ENCODE measurements at regions not wholly inside any gene's neighbourhood (a gene's known extent, or its start where the extent isn't known, plus 50 kb on each side); places are given as distances from the start of the nearest gene placed in this dataset.

GRCh38 chr2:792687-793086 lies 115.5 kb upstream of the TMEM18 start:
- no peak for DNase-seq (ENCODE audit: low spot score in 2 of 2)
- FAIRE-seq, result no peak

GRCh38 chr2:790634-791245 lies 113.5 kb upstream of the TMEM18 start:
- FAIRE-seq, result no peak
- no peak for DNase-seq (ENCODE audit: low spot score in 2 of 2)

- FAIRE-seq, result no peak
Measured at GRCh38 chr2:790081-790480, 112.9 kb upstream of the TMEM18 start.

GRCh38 chr2:789529-789928 lies 112.3 kb upstream of the TMEM18 start:
- DNase-seq (ENCODE audit: low spot score in 2 of 2), result no peak
- no peak for FAIRE-seq

More at GRCh38 chr2:790081-790480, 112.9 kb upstream of the TMEM18 start:
- no peak for DNase-seq (ENCODE audit: low spot score in 2 of 2)

GRCh38 chr2:788227-789032 lies 111.2 kb upstream of the TMEM18 start:
- DNase-seq (ENCODE audit: low spot score in 2 of 2) (no peak), FAIRE-seq (no peak)

- no peak for DNase-seq (ENCODE audit: low spot score in 2 of 2)
- no peak for FAIRE-seq
Measured at GRCh38 chr2:784753-785152, 107.5 kb upstream of the TMEM18 start.

GRCh38 chr2:780581-780980 lies 103.4 kb upstream of the TMEM18 start:
- DNase-seq (ENCODE audit: low spot score in 2 of 2) (no peak), FAIRE-seq (no peak)

- no peak for FAIRE-seq
- DNase-seq (ENCODE audit: low spot score in 2 of 2), result no peak
Measured at GRCh38 chr2:780002-780401, 102.8 kb upstream of the TMEM18 start.

GRCh38 chr2:778731-779350 lies 101.6 kb upstream of the TMEM18 start:
- DNase-seq (ENCODE audit: low spot score in 2 of 2), result no peak

GRCh38 chr2:777546-777945 lies 100.3 kb upstream of the TMEM18 start:
- FAIRE-seq (no peak), DNase-seq (ENCODE audit: low spot score in 2 of 2) (no peak)

More at GRCh38 chr2:778731-779350, 101.6 kb upstream of the TMEM18 start:
- no peak for FAIRE-seq

- DNase-seq (ENCODE audit: low spot score in 2 of 2) (no peak), FAIRE-seq (no peak)
Measured at GRCh38 chr2:777051-777450, 99.8 kb upstream of the TMEM18 start.

- no peak for FAIRE-seq
- DNase-seq (ENCODE audit: low spot score in 2 of 2), result no peak
Measured at GRCh38 chr2:776487-776886, 99.3 kb upstream of the TMEM18 start.

- DNase-seq (ENCODE audit: low spot score in 2 of 2), result no peak
Measured at GRCh38 chr2:776038-776437, 98.8 kb upstream of the TMEM18 start.

GRCh38 chr2:774436-774835 lies 97.2 kb upstream of the TMEM18 start:
- FAIRE-seq, result no peak

More at GRCh38 chr2:776038-776437, 98.8 kb upstream of the TMEM18 start:
- FAIRE-seq, result no peak

GRCh38 chr2:773256-774160 lies 96.3 kb upstream of the TMEM18 start:
- FAIRE-seq (no peak), DNase-seq (ENCODE audit: low spot score in 2 of 2) (no peak)

More at GRCh38 chr2:774436-774835, 97.2 kb upstream of the TMEM18 start:
- no peak for DNase-seq (ENCODE audit: low spot score in 2 of 2)

GRCh38 chr2:771538-771937 lies 94.3 kb upstream of the TMEM18 start:
- FAIRE-seq, result no peak
- DNase-seq (ENCODE audit: low spot score in 2 of 2), result no peak

GRCh38 chr2:770776-771175 lies 93.6 kb upstream of the TMEM18 start:
- DNase-seq (ENCODE audit: low spot score in 2 of 2) (no peak), FAIRE-seq (no peak)

GRCh38 chr2:769771-770170 lies 92.6 kb upstream of the TMEM18 start:
- FAIRE-seq, result no peak
- DNase-seq (ENCODE audit: low spot score in 2 of 2), result no peak

- DNase-seq (ENCODE audit: low spot score in 2 of 2) (no peak), FAIRE-seq (no peak)
Measured at GRCh38 chr2:768451-768850, 91.2 kb upstream of the TMEM18 start.

GRCh38 chr2:767944-768343 lies 90.7 kb upstream of the TMEM18 start:
- DNase-seq (ENCODE audit: low spot score in 2 of 2), result no peak
- FAIRE-seq, result no peak

- DNase-seq (ENCODE audit: low spot score in 2 of 2) (no peak), FAIRE-seq (no peak)
Measured at GRCh38 chr2:767440-767839, 90.2 kb upstream of the TMEM18 start.
